HCT116 (cell line): ENCODE measurements at regions not wholly inside any gene's neighbourhood (a gene's known extent, or its start where the extent isn't known, plus 50 kb on each side); places are given as distances from the start of the nearest gene placed in this dataset.

Source experiments
- ATAC-seq: fragments of 200-7000 bp; cut with Tn5 transposase; 2 replicates; pipeline ENCODE4 v1.9.1; 2020; ENCODE audit warnings: mild to moderate bottlenecking, moderate library complexity
- BruUV-seq: library from RNA; stranded (reverse); fragments of 400-500 nt; replicated peaks from 2 replicates; lab custom pipeline; 2021; lab: Mats Ljungman, UMichigan
- CTCF ChIA-PET: fragments of 300-600 bp; sonication (Branson Sonifier 250); formaldehyde crosslinking; loops from one replicate; lab custom pipeline; 2021; ENCODE audit warnings: antibody characterized with exemption; lab: Charles Lee
- POLR2A ChIA-PET: fragments of 300-600, 350-600 bp; sonication (Branson Sonifier 250); formaldehyde crosslinking; loops from one replicate; lab custom pipeline; 2021; ENCODE audit warnings: antibody characterized with exemption; lab: Charles Lee
- RAD21 ChIA-PET, 2 experiments: fragments of 300-600 bp; sonication (Branson Sonifier 250); formaldehyde crosslinking; loops; one replicate each; lab custom pipeline; 2023; ENCODE audit warnings: low total read pairs in 2 of 2; ENCODE audit not compliant: uncharacterized antibody in 2 of 2, unreplicated experiment in 2 of 2, low non-redundant PET in 1 of 2; lab: Charles Lee
- DNase-seq: peaks from one replicate; pipeline ENCODE4 v3.0.0-alpha.2; 2010; ENCODE audit warnings: low read depth, low spot score
- H2AFZ ChIP-seq: fragments of 200-600 bp; shearing (Covaris generic), sonication (generic); 2 replicates; pipeline ENCODE4 v1.6.1; 2017; ENCODE audit warnings: low read depth, mixed run types, mixed read lengths, antibody characterized with exemption, low read length; ENCODE audit not compliant: poor library complexity, severe bottlenecking
- H3K27ac ChIP-seq: 2 replicates; pipeline ENCODE4 v1.5.1; 2012; ENCODE audit warnings: low read depth, low read length
- H3K27me3 ChIP-seq: fragments of 200-600 bp; sonication (generic); 2 replicates; pipeline ENCODE4 v1.6.1; 2016; ENCODE audit warnings: mixed run types, low read length, mixed read lengths; ENCODE audit not compliant: insufficient read depth
- H3K36me3 ChIP-seq, 2 experiments: fragments of 200-500 bp in 1 of 2; fragments of 200-600 bp in 1 of 2; sonication (Bioruptor generic) in 1 of 2; sonication (generic) in 1 of 2; 2 replicates each; pipeline versions ENCODE4 v1.5.1 to v1.6.1; 2014 to 2016; ENCODE audit warnings: low read length in 2 of 2, inconsistent platforms in 1 of 2, mixed read lengths in 1 of 2, mixed run types in 1 of 2; ENCODE audit not compliant: insufficient read depth in 2 of 2, control insufficient read depth in 1 of 2
- H3K4me1 ChIP-seq, 2 experiments: fragments of 200-600 bp in 1 of 2; sonication (generic) in 1 of 2; 2 replicates each; pipeline versions ENCODE4 v1.5.1 to v1.6.1; 2012 to 2017; ENCODE audit warnings: low read length in 2 of 2, inconsistent platforms in 1 of 2, mild to moderate bottlenecking in 1 of 2, mixed read lengths in 1 of 2, mixed run types in 1 of 2, moderate library complexity in 1 of 2; ENCODE audit not compliant: insufficient read depth in 2 of 2, control insufficient read depth in 1 of 2
- H3K4me2 ChIP-seq: fragments of 200-600 bp; sonication (generic); 2 replicates; pipeline ENCODE4 v1.6.1; 2017; ENCODE audit warnings: mixed run types, low read length, mixed read lengths
- H3K4me3 ChIP-seq, 2 experiments: fragments of 200-600 bp in 1 of 2; sonication (generic) in 1 of 2; replicated peaks in 1 of 2; 2 replicates each; pipeline ENCODE4 v1.5.1; 2011 to 2016; ENCODE audit warnings: low read length in 2 of 2, control low read depth in 1 of 2, low read depth in 1 of 2, mild to moderate bottlenecking in 1 of 2, mixed read lengths in 1 of 2, mixed run types in 1 of 2
- H3K79me2 ChIP-seq: fragments of 200-600 bp; sonication (generic); 2 replicates; pipeline ENCODE4 v1.6.1; 2017; ENCODE audit warnings: mild to moderate bottlenecking, mixed run types, low read length, moderate library complexity, mixed read lengths; ENCODE audit not compliant: insufficient read depth
- H3K9ac ChIP-seq: fragments of 200-600 bp; sonication (generic); 2 replicates; pipeline ENCODE4 v1.6.1; 2016; ENCODE audit warnings: low read length, mixed read lengths
- H3K9me2 ChIP-seq: fragments of 200-600 bp; sonication (generic), shearing (Covaris generic); 2 replicates; pipeline ENCODE4 v1.6.1; 2017; ENCODE audit warnings: mixed run types, mild to moderate bottlenecking, moderate library complexity; ENCODE audit not compliant: insufficient read depth
- H3K9me3 ChIP-seq, 2 experiments: fragments of 200-500 bp in 1 of 2; fragments of 200-600 bp in 1 of 2; sonication (Bioruptor generic) in 1 of 2; sonication (generic) in 1 of 2; 2 replicates each; pipeline ENCODE4 v1.6.1; 2014 to 2017; ENCODE audit warnings: low read length in 2 of 2, mixed read lengths in 2 of 2, inconsistent platforms in 1 of 2, low read depth in 1 of 2, mild to moderate bottlenecking in 1 of 2, mixed run types in 1 of 2, moderate library complexity in 1 of 2; ENCODE audit not compliant: control insufficient read depth in 1 of 2, insufficient read depth in 1 of 2
- H4K20me1 ChIP-seq: fragments of 200-600 bp; sonication (generic), shearing (Covaris generic); 2 replicates; pipeline ENCODE4 v1.6.1; 2017; ENCODE audit warnings: mixed run types, mild to moderate bottlenecking, moderate library complexity; ENCODE audit not compliant: insufficient read depth
- CEBPB ChIP-seq: IDR thresholded peaks from 2 replicates; pipeline ENCODE4 v1.6.1; 2012; ENCODE audit warnings: low read depth
- EZH2phosphoT487 ChIP-seq: fragments of 200-600 bp; IDR thresholded peaks from 2 replicates; pipeline ENCODE4 v1.6.1; 2018; ENCODE audit warnings: antibody characterized with exemption, borderline replicate concordance
- FOSL1 ChIP-seq: IDR thresholded peaks from 2 replicates; pipeline ENCODE4 v1.6.1; 2012; ENCODE audit warnings: low read depth
- YY1 ChIP-seq: IDR thresholded peaks from 2 replicates; pipeline ENCODE4 v1.6.1; 2011; ENCODE audit warnings: low read length, low read depth, moderate library complexity, mild to moderate bottlenecking; ENCODE audit not compliant: insufficient replicate concordance; ENCODE audit errors: extremely low read depth
- ZBTB33 ChIP-seq: IDR thresholded peaks from 2 replicates; pipeline ENCODE4 v1.6.1; 2011; ENCODE audit warnings: mild to moderate bottlenecking, low read length, moderate library complexity; ENCODE audit not compliant: insufficient replicate concordance; ENCODE audit errors: extremely low read depth
- ZNF274 ChIP-seq: fragments of 200-500 bp; sonication (Bioruptor generic); IDR thresholded peaks from 2 replicates; pipeline ENCODE4 v1.6.1; 2014; ENCODE audit warnings: mild to moderate bottlenecking, low read depth, low read length, inconsistent platforms
- intact Hi-C: fragments of 100-400 bp; cut with micrococcal nuclease; formaldehyde crosslinking; loops from 2 replicates; pipeline ENCODE4 v1.10.0; 2022
- TF ChIP-seq, protein P1 (sequence below): IDR thresholded peaks from 2 replicates; pipeline ENCODE4 v1.6.1; 2012

DNA sequence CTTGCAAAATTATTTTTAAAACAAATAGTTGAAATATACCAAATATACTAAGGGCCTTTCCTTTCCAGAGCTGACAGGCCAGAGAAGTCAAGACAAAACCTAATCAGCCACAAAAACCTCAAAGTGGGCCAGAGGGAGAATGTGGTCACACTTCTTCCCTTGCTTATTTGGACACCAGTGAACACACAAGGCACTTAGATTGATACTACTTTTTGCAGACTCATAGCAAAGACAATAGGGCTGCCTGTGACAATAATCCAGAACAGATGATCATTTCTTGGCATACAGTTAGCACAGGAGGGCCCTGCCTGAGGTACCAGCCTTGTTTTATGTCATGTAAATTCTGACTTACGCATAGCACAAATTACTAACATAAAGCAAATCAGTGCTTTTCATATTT is 215.7 kb upstream of the NEIL3 start:
- no peaks in the 10 kb centered on the region for H3K36me3 ChIP-seq
- H4K20me1 ChIP-seq: no peaks in the 10 kb centered on the region
- no peak overlapping the region for H3K27ac ChIP-seq
- ATAC-seq (no peak), DNase-seq (no peak)
- no TSS peak for BruUV-seq
- no peak overlapping the region for H2AFZ ChIP-seq
- H3K79me2 ChIP-seq: no peaks in the 10 kb centered on the region
- ChIA-PET POLR2A (no interaction called here), CTCF (interaction anchor here (1.9 kb wide), 1 partner anchor 47 kb away, joined by 6 read pairs; no protein-coding TSS in a partner anchor), RAD21 (no interaction called here)
- TF ChIP-seq ZNF274 (no peak), ZBTB33 (no peak), YY1 (no peak), FOSL1 (no peak), EZH2phosphoT487 (no peak)
- no peaks in the 10 kb centered on the region for H3K9me2 ChIP-seq
- no peaks in the 10 kb centered on the region for H3K27me3 ChIP-seq
- H3K4me2 ChIP-seq: no peak overlapping the region
- H3K9me3 ChIP-seq: no peaks in the 10 kb centered on the region
- H3K9ac ChIP-seq: no peak overlapping the region
- H3K4me3 ChIP-seq: no peak overlapping the region
- intact Hi-C loops: no loop called here
- no peaks in the 10 kb centered on the region for H3K4me1 ChIP-seq

DNA sequence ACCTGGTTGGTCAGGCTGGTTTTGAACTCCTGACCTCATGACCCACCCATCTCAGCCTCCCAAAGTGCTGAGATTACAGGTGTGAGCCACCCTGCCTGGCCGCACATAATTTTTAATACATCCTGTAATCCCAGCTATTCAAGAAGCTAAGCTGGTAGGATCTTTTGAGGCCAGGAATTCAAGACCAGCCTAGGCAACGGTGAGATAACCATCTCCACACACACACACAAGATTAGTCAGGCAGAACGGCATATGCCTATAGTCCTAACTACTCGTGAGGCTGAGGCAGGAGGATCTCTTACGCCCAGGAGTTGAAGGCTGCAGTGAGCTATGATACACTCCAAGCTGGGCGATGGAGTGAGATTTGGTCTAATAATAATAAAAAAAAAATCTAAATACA is 212.4 kb upstream of the NEIL3 start:
- H3K9me3 ChIP-seq: no peaks in the 10 kb centered on the region
- ChIA-PET RAD21 (no interaction called here), CTCF (no interaction called here)
- H2AFZ ChIP-seq: no peak overlapping the region
- TF ChIP-seq EZH2phosphoT487 (no peak), ZNF274 (no peak), CEBPB (no peak)
- TF ChIP-seq, protein P1, sequence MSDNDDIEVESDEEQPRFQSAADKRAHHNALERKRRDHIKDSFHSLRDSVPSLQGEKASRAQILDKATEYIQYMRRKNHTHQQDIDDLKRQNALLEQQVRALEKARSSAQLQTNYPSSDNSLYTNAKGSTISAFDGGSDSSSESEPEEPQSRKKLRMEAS: no peak
- TF ChIP-seq, all 23 proteins: peak for 0
- no peak overlapping the region for H3K4me3 ChIP-seq
- no peak overlapping the region for H3K9ac ChIP-seq
- intact Hi-C loops: no loop called here
- DNase-seq (no peak), ATAC-seq (no peak)
- H3K9me2 ChIP-seq: no peaks in the 10 kb centered on the region
- no peaks in the 10 kb centered on the region for H3K36me3 ChIP-seq
- H3K27ac ChIP-seq: no peak overlapping the region
- no peaks in the 10 kb centered on the region for H3K27me3 ChIP-seq
- no peak overlapping the region for H3K4me2 ChIP-seq
- no peaks in the 10 kb centered on the region for H4K20me1 ChIP-seq
- POLR2A ChIA-PET: no interaction called here
- no peaks in the 10 kb centered on the region for H3K79me2 ChIP-seq
- no TSS peak for BruUV-seq
- no peaks in the 10 kb centered on the region for H3K4me1 ChIP-seq
